GM18517 (cell line): ENCODE measurements at regions not wholly inside any gene's neighbourhood (a gene's known extent, or its start where the extent isn't known, plus 50 kb on each side); places are given as distances from the start of the nearest gene placed in this dataset.

ENCODE experiments used
- ATAC-seq: cut with Tn5 transposase; IDR thresholded peaks from one replicate; pipeline ENCODE4 v1.9.1; 2021; ENCODE audit warnings: mild to moderate bottlenecking, moderate library complexity; ENCODE audit not compliant: unreplicated experiment

DNA sequence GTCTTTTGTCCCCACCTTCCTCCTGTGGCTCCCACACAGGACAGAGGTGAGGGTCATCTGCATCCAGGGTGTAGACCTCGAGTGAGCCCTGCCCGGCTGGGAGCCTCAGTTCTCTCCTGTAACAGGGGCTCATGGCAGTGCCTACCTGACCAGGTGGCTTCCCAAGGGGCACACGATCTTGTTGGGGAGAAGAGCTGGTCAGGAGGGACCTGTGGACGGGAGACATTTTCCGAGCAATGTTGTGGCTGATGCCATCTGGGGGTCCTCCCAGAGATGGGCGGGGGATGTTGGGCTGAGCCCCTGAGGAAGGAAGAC lies 51.9 kb downstream of the CEBPB start:
- no peak for ATAC-seq

DNA sequence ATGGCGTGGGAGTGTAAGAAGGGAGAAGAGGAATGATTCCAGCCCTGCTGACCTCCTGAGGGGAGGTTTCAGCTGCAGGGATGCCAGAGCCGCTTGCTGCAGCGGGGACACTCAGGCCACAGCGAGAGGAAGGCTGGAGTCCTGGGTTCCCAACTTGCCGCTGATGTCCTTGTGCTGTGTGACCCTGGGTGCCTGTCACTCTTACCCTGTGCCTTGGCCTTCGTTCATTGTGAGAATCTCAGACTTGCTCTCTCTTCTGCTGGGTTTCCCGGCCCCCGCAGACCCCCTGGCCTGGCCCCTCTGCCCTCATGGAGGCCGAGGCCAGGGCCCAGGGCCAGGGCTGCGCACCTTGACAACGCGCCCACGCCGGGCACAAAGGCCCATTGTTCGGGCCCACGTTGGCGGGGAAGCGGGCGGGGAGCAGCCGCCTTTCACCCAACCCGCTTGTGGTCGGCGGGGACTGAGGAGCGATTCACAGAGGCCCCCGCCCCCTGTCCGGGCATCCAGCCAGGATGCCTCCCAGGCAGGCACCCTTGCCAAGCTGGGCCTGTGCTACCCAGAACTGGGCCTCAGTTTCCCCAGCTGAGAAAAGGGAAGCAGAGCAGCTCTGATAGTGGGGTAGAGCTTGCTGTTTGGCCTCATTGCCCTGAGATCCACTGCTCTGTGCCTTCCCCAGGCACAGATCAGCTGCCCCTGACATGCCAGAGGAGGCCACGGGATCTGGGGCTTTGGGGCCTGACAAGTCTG lies 52.4 kb downstream of the CEBPB start:
- ATAC-seq: no peak

DNA sequence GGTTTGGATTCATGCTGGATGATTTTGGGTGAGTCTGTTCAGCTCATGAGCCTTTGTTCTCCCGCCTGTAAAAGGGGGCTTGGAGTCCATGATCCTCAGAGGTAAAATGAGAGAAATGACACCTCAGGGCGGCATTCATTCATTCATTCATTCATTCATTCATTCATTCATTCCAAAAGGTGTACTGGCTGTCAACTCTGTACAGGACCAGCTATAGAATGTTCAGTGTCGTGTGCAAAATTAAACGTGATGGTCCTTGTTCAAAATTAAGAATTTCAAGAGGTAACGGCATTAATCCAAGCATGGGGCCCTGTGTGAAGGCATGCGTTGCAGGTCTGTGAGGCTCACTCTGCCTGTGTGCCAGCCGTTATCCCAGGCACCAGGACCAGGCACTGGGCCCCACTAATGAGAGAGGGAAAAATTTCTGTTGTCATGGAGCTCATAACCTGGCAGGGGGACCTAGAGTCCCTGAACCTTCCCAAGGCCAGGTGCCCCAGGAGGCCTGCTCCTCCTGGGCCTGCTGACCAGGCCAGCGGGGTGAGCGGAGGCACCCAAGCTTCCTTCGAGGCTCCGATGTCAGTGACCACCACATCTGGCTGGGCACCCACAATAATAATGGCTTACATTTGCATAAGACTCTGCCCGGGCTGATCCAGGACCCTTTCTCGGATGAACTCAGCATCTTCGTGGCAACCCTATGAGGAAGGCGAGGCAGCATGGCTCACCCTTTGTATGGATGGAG lies 53.2 kb downstream of the CEBPB start:
- ATAC-seq: no peak

- ATAC-seq: no peak
Measured at GRCh38 chr20:50244352-50245149, 53.9 kb downstream of the CEBPB start.

DNA sequence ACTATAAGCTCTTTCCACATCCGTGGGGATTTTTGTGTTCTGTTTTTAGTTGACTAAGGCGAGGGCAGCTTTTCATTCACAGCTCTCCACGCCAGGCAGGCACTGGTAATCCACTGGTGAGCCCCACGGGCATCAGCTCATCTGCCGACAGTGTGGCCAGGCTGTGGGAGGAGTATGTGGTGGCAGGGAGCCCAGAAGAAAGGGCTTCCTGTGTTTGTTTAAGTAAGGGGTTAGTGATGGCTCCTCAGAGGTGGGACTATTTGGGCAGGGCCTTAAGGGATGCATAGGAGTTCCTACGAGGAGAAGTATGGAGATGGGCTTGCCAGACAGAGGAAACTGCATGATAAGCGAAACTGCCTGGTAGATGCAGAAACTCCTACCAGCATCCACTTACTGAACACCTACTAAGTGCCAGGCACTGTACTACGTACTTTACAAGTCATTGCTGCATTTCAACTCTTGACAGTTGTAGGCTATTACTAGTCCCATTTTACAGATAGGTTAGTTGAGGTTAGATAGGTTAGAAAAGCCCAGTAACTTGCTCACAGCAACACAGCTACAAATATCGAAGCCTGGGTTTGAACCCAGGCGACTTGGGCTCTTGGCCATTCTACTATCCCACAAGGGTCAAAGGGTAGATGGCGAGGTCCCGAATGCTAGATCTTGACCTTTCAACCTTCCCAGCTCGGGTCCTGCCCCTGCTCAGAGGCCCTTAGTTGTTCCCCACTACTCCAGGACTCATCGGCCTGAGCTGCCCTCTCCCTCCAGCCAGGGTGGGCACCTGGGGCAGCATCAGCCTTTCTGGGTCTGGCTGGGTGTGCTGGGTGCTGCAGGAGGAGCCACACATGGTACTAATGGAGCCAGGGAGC lies 55.1 kb downstream of the CEBPB start:
- ATAC-seq: no peak

DNA sequence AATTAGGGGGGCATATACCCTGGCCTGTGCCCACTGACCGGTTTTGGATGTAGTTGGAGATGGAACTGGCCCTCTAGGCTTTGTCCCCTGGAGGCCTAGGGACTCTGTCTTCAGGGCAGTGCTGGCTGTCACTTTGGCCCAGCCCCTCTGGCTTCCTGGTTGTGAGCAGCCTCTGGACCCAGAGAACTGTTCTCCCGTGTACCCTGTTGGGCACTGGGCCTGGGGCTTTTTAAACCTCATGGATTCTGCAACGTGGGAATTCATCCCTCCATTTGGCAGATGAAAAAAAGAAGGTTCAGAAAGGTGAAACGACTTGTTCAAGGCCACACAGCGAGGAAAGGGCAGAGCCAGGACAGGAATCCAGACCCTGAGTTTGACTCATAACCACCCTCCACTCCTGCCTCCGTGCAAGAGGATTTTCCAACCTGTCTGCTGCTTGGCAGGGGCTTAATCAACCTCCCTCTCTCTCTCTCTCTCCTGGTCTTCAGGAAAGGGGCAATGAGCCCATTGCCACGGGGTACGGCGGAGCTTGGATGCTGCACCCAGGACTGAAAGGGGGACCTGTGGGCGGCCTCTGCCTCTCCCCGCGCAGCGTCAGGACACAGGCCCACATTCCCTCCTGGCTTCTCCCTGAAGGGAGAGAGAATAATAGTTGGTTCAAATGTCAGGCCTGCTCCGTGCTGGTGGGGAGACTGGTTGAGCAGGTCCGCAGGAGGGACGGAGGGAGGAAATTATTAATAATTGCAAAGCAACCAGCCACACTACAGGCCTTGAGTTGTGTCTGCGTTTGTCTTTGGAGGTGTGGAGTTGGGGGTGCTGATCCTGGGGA lies 56.0 kb downstream of the CEBPB start:
- ATAC-seq: no peak

DNA sequence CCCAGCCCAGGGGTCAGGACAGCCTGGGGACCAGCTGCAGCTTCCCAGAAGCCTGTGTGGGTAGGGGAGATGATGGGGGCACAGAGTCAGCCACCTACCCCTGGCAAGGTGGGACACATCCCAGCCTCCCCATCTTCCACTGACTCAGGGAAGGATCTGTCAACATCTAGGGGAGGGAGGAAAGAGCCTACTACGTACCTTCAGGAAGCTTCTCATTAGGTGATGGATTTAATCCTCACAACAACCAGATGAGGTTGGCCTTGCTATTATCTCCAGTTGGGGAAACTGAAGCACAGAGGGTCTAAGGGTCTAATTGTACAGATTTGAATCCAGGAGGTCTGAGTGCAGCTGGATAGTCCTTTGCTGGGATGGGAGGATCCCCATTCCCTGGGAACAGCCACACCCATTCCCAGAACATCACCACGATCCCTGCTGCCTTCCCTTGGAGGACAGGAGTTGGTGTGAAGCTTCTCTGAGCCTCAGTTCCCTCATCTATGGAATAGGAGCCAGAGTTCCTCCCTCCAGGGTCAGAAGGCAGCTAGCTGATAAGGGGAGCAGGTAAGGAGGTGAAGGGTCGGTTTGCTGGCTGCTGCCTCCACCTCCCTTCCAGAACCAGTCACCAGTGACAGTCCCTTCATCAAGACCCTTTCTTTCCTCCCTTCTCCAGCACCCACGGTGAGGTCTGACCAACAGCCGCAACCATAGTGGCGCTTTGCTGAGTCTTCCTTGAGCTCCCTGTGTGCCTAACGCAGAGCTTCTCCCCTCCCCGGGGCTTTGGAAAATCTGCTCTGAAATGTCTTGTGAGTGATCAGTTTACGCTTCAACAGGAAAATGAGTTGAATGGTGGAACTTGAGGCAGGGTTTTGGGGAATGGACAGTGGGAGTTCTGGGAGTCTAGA lies 56.8 kb downstream of the CEBPB start:
- ATAC-seq: no peak

DNA sequence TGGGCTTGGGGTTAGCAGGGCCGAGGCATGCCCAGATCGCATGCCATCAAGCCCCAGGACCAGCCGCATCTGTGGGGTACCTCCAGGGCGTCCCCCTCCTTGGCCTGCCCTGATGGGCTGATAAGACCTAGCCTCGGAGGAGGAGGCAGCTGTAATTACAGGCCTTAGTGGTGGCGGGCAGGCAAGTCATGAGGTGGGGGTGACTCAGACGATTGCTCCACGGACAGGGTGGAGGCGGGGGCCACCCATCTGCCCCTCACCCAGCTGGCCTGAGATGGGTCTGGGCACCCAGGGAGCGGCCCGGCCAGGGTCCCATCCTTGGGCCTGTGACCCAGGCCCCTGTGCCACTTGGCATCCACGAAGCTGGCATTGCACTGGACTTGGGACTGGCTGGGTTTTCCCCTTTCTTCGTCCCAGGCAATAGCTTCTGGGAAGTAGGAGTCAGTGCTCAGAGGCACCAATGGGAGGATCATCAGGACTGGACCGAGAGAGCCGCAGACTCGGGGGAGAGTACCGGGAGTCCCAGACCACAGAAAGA lies 57.5 kb downstream of the CEBPB start:
- ATAC-seq: no peak

GRCh38 chr20:50249447-50250388 lies 59.1 kb downstream of the CEBPB start:
- ATAC-seq: no peak

DNA sequence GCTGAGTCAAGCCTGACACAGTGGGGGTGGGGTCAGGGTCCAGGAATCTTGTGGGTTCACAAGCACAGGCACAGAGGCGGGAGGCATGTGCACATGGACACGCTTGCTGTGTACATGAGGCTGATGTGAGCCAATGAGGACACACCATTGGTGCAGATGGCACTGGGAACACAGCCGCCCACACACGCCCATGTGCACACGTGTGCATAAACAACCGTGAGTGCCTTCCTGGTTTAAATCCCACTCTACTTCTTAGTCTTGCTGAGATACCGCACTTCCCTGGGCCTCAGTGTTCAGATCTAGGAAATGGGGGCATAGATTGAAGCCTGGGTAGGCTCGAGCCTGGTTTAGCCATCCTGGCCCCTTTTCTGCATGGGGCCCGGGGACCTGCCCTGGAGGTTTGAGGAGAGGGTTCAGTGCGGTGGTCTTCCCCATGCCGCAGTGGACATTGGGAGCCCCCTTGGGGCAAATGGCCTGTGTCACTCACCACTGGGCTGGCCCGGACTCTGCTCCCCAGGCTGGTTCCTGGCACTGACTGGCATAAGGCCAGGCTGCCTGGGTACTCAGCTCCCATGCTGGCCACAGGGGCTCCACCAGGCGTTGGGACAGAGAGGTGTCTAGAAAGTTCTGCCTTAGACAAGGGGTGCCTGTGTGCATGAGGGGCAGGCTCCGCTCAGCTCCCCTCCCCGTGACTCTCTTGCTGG lies 60.2 kb downstream of the CEBPB start:
- ATAC-seq: no peak

DNA sequence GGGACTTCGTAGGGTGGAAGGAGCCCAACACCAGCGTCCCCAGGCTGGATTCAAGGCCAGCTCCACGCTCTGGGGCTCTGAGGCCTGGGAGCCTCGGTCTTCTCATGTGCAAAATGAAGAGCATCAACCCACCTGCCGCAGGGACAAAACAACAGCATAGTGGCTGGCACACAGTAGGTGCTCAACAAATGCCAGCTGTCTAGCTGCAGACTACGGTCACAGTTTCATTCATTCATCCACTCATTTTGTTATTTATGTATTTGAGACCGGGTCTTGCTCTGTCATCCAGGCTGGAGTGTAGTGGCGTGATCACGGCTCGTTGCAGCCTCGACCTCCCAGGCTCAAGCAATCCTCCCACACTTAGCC lies 60.7 kb downstream of the CEBPB start:
- ATAC-seq: no peak

- ATAC-seq: no peak
Measured at GRCh38 chr20:50251992-50252511, 61.4 kb downstream of the CEBPB start.

- no peak for ATAC-seq
Measured at GRCh38 chr20:50252701-50253100, 62.1 kb downstream of the CEBPB start.

DNA sequence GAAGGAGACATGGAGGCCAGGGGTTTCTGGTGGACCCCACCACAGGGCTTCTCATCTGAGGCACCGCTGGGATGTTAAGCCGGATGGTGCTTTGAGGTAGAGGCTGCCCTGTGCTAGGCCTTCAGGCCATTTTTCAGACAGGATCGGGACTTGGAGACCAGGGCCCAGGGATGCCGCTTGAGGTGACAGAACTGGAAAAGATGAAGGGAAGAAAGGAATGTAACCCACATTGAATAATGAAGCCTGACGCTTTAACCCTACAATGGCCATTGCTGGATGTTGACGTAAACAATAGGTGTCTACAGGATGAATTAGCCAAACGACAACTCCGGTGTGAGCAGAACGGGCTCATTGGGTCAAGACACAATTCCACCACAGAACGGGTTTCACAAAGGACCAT lies 62.5 kb downstream of the CEBPB start:
- no peak for ATAC-seq

GRCh38 chr20:50254466-50255079 lies 63.9 kb downstream of the CEBPB start:
- no peak for ATAC-seq

DNA sequence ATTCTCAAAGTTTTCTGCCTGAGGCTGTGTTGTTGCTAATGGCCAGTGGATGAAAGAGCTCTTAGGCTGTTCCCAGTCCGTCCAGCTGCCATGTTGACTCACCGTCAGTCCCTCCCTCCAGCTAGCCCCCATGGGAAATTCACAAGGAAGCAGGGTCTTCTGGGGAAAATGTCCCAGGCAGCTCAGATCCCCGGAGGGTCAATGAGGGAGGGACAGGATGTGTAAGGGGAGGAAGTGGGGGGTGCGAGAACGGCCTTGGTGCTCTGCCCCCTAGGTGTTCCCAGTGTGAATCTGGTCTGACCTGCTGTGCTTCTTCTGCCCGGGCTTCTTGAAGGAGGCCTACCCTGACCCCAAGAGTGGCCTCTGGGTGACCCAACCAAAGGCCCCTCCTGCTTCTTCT lies 65.9 kb downstream of the CEBPB start:
- no peak for ATAC-seq
